ENCODE measurements at regions not wholly inside any gene's neighbourhood (a gene's known extent, or its start where the extent isn't known, plus 50 kb on each side); places are given as distances from the start of the nearest gene placed in this dataset.

- Histone ChIP-seq H3K79me2 (replicated peaks; ENCODE audit: insufficient read depth, low read length) (no peaks in the 10 kb centered on the region), H3K9ac (ENCODE audit: low read length) (no peak overlapping the region), H4K20me1 (ENCODE audit: insufficient read depth) (no peaks in the 10 kb centered on the region), H3K9me2 (ENCODE audit: insufficient read depth, low read length) (no peaks in the 10 kb centered on the region), H2AFZ (ENCODE audit: low read depth, low read length) (no peak overlapping the region), H3K4me3 (ENCODE audit: low read length) (no peak overlapping the region), H3K27ac (ENCODE audit: low read length) (no peak overlapping the region), H3K27me3 (ENCODE audit: insufficient read depth, low read depth, low read length) (no peaks in the 10 kb centered on the region), H3F3A (ENCODE audit: insufficient read depth, low read length, poor library complexity, severe bottlenecking) (no peaks in the 10 kb centered on the region), H3K36me3 (ENCODE audit: insufficient read depth, low read length) (no peaks in the 10 kb centered on the region), H3K4me2 (ENCODE audit: low read length) (no peak overlapping the region), H3K9me3 (ENCODE audit: low read length) (no peaks in the 10 kb centered on the region)
- no peak for TF ChIP-seq REST (IDR thresholded peaks at IDR 0.05; ENCODE audit: borderline replicate concordance)
- TF ChIP-seq RAD21 (conservative IDR thresholded peaks at IDR 0.05), result no peak
- TF ChIP-seq TAF1 (IDR thresholded peaks at IDR 0.05; ENCODE audit: low read depth), result no peak
- no peak for TF ChIP-seq MXI1 (conservative IDR thresholded peaks at IDR 0.05; ENCODE audit: poor library complexity, severe bottlenecking)
- TF ChIP-seq EP300 (conservative IDR thresholded peaks at IDR 0.05; ENCODE audit: poor library complexity, severe bottlenecking), result no peak
These were observed 190.1 kb downstream of the SCP2D1 start for GRCh38 chr20:19003366-19004336.

- no peak overlapping the region for H2AFZ ChIP-seq (ENCODE audit: low read depth, low read length)
- H3K79me2 ChIP-seq (replicated peaks; ENCODE audit: insufficient read depth, low read length), result no peaks in the 10 kb centered on the region
- no peaks in the 10 kb centered on the region for H3K36me3 ChIP-seq (ENCODE audit: insufficient read depth, low read length)
- H3K27me3 ChIP-seq (ENCODE audit: insufficient read depth, low read depth, low read length), result no peaks in the 10 kb centered on the region
- no peak overlapping the region for H3K4me2 ChIP-seq (ENCODE audit: low read length)
- no peak overlapping the region for H3K9ac ChIP-seq (ENCODE audit: low read length)
- H3K9me2 ChIP-seq (ENCODE audit: insufficient read depth, low read length), result no peaks in the 10 kb centered on the region
- H3K4me3 ChIP-seq (ENCODE audit: low read length), result no peak overlapping the region
- H3F3A ChIP-seq (ENCODE audit: insufficient read depth, low read length, poor library complexity, severe bottlenecking), result no peaks in the 10 kb centered on the region
- H3K9me3 ChIP-seq (ENCODE audit: low read length), result no peaks in the 10 kb centered on the region
- TF ChIP-seq CTCF (IDR thresholded peaks at IDR 0.05; ENCODE audit: poor library complexity, severe bottlenecking) (no peak), EP300 (conservative IDR thresholded peaks at IDR 0.05; ENCODE audit: poor library complexity, severe bottlenecking) (no peak), SMC3 (conservative IDR thresholded peaks at IDR 0.05; ENCODE audit: poor library complexity) (no peak), MXI1 (conservative IDR thresholded peaks at IDR 0.05; ENCODE audit: poor library complexity, severe bottlenecking) (no peak), EZH2 (IDR thresholded peaks at IDR 0.05; ENCODE audit: borderline replicate concordance, insufficient read depth, low read length, poor library complexity, severe bottlenecking) (no peak), REST (IDR thresholded peaks at IDR 0.05; ENCODE audit: borderline replicate concordance) (no peak), RAD21 (conservative IDR thresholded peaks at IDR 0.05) (no peak), POLR2AphosphoS5 (IDR thresholded peaks at IDR 0.05) (no peak), TAF1 (IDR thresholded peaks at IDR 0.05; ENCODE audit: low read depth) (no peak)
- no peaks in the 10 kb centered on the region for H4K20me1 ChIP-seq (ENCODE audit: insufficient read depth)
- H3K27ac ChIP-seq (ENCODE audit: low read length), result no peak overlapping the region
These were observed 191.4 kb downstream of the SCP2D1 start for GRCh38 chr20:19004975-19005374.

All from neural cell (in vitro differentiated cells).